OCI-LY7 (cell line): ENCODE measurements at regions not wholly inside any gene's neighbourhood (a gene's known extent, or its start where the extent isn't known, plus 50 kb on each side); places are given as distances from the start of the nearest gene placed in this dataset.

Source experiments
- BruUV-seq: library from RNA; stranded (reverse); fragments of 400-500 nt; replicated peaks from 2 replicates; lab custom pipeline; 2021; lab: Mats Ljungman, UMichigan
- CTCF ChIA-PET: fragments of 300-600 bp; sonication (Branson Sonifier 250); formaldehyde crosslinking; loops from one replicate; lab custom pipeline; 2022; ENCODE audit warnings: antibody characterized with exemption; ENCODE audit not compliant: unreplicated experiment; lab: Charles Lee
- POLR2A ChIA-PET: fragments of 300-600 bp; sonication (Branson Sonifier 250); formaldehyde crosslinking; loops from one replicate; lab custom pipeline; 2022; ENCODE audit warnings: antibody characterized with exemption; lab: Charles Lee
- DNase-seq: peaks from one replicate; pipeline ENCODE4 v3.0.0-alpha.2; 2015; ENCODE audit warnings: low spot score
- H2AFZ ChIP-seq: fragments of 200-600 bp; sonication (generic), shearing (Covaris generic); 2 replicates; pipeline ENCODE4 v1.6.1; 2014; ENCODE audit warnings: mild to moderate bottlenecking, antibody characterized with exemption, low read length, moderate library complexity
- H3K27ac ChIP-seq: fragments of 200-600 bp; sonication (generic); 2 replicates; pipeline ENCODE4 v1.5.1; 2014; ENCODE audit warnings: mixed run types, low read depth, mild to moderate bottlenecking, moderate library complexity, low read length, inconsistent platforms; ENCODE audit not compliant: poor library complexity, severe bottlenecking
- H3K36me3 ChIP-seq: fragments of 200-600 bp; sonication (generic); 2 replicates; pipeline ENCODE4 v1.6.1; 2014; ENCODE audit warnings: mild to moderate bottlenecking, antibody characterized with exemption, low read length, moderate library complexity, mixed read lengths; ENCODE audit not compliant: insufficient read depth
- H3K4me1 ChIP-seq: fragments of 200-600 bp; sonication (generic); 2 replicates; pipeline ENCODE4 v1.5.1; 2014; ENCODE audit warnings: mild to moderate bottlenecking, low read length; ENCODE audit not compliant: insufficient read depth, poor library complexity, severe bottlenecking
- H3K4me2 ChIP-seq: fragments of 200-600 bp; sonication (generic); 2 replicates; pipeline ENCODE4 v1.6.1; 2014; ENCODE audit warnings: mild to moderate bottlenecking, low read length
- H3K4me3 ChIP-seq: fragments of 200-600 bp; sonication (generic); 2 replicates; pipeline ENCODE4 v1.5.1; 2014; ENCODE audit warnings: mild to moderate bottlenecking, low read depth, low read length; ENCODE audit not compliant: poor library complexity, severe bottlenecking
- H3K79me2 ChIP-seq: fragments of 200-600 bp; sonication (generic); 2 replicates; pipeline ENCODE4 v1.6.1; 2016; ENCODE audit warnings: low read depth, mild to moderate bottlenecking, low read length, moderate library complexity, mixed read lengths; ENCODE audit not compliant: insufficient read depth
- H3K9me2 ChIP-seq: fragments of 200-600 bp; sonication (generic); 2 replicates; pipeline ENCODE4 v1.6.1; 2016; ENCODE audit warnings: mild to moderate bottlenecking, low read length, mixed read lengths; ENCODE audit not compliant: insufficient read depth
- H3K9me3 ChIP-seq: fragments of 200-600 bp; sonication (generic); 2 replicates; pipeline ENCODE4 v1.6.1; 2014; ENCODE audit warnings: mild to moderate bottlenecking, mixed run types, low read length, mixed read lengths
- H4K20me1 ChIP-seq: fragments of 200-600 bp; sonication (generic); 2 replicates; pipeline ENCODE4 v1.6.1; 2014; ENCODE audit warnings: mild to moderate bottlenecking, antibody characterized with exemption, low read length, moderate library complexity, mixed read lengths; ENCODE audit not compliant: insufficient read depth
- CTCF ChIP-seq: fragments of 200-600 bp; sonication (generic); conservative IDR thresholded peaks from 2 replicates; pipeline ENCODE4 v1.5.1; 2014; ENCODE audit warnings: mild to moderate bottlenecking, antibody characterized with exemption, low read length, moderate library complexity, mixed read lengths
- EZH2phosphoT487 ChIP-seq: fragments of 200-600 bp; sonication (generic); IDR thresholded peaks from 2 replicates; pipeline ENCODE4 v1.6.1; 2018; ENCODE audit warnings: low read depth, borderline replicate concordance, mild to moderate bottlenecking, mixed run types, antibody characterized with exemption, low read length, moderate library complexity, mixed read lengths
- intact Hi-C: fragments of 100-400 bp; cut with micrococcal nuclease; formaldehyde crosslinking; loops from one replicate; pipeline ENCODE4 v1.10.0; 2022; ENCODE audit not compliant: unreplicated experiment

- no peaks in the 10 kb centered on the region for H3K79me2 ChIP-seq
- peaks cover 3% of the 10 kb centered on the region; the same call in 1 of the 2 replicates for H3K36me3 ChIP-seq
- no peaks in the 10 kb centered on the region for H3K4me1 ChIP-seq
- H2AFZ ChIP-seq = no peak overlapping the region
- no peak overlapping the region for H3K4me2 ChIP-seq
- POLR2A ChIA-PET = interaction anchor here (0.5 to 0.6 kb wide), 3 partner anchors 38 to 193 kb away, joined by 3 read pairs; no protein-coding TSS in a partner anchor
- no peak overlapping the region for H3K4me3 ChIP-seq
- intact Hi-C loops = no loop called here
- no peaks in the 10 kb centered on the region for H4K20me1 ChIP-seq
- DNase-seq = no peak
- BruUV-seq = no TSS peak
- peaks cover 6% of the 10 kb centered on the region; the same call in 1 of the 2 replicates for H3K9me3 ChIP-seq
- CTCF ChIA-PET = no interaction called here
- no peaks in the 10 kb centered on the region for H3K9me2 ChIP-seq
- H3K27ac ChIP-seq = no peak overlapping the region
- TF ChIP-seq CTCF = no peak
- no peak for TF ChIP-seq EZH2phosphoT487
Observed at GRCh38 chr4:149017002-149017734, 575.0 kb upstream of the NR3C2 start.

- H3K9me3 ChIP-seq = peaks cover 10% of the 10 kb centered on the region; the same call in 1 of the 2 replicates
Observed at GRCh38 chr4:149009223-149009622, 567.0 kb upstream of the NR3C2 start.

More at GRCh38 chr4:149009223-149009622, 567.0 kb upstream of the NR3C2 start:
- H3K36me3 ChIP-seq = peaks cover 6% of the 10 kb centered on the region; the same call in 1 of the 2 replicates
- POLR2A ChIA-PET = interaction anchor here (0.6 to 1.7 kb wide), 3 partner anchors 13 to 799 kb away, joined by 3 to 7 read pairs (median 4); no protein-coding TSS in a partner anchor
- H3K4me1 ChIP-seq = no peaks in the 10 kb centered on the region
- DNase-seq = no peak
- intact Hi-C loops = no loop called here
- no TSS peak for BruUV-seq
- H3K4me3 ChIP-seq = no peak overlapping the region
- H3K9me2 ChIP-seq = no peaks in the 10 kb centered on the region
- H3K4me2 ChIP-seq = no peak overlapping the region
- H3K27ac ChIP-seq = no peak overlapping the region
- no peak overlapping the region for H2AFZ ChIP-seq
- no peaks in the 10 kb centered on the region for H3K79me2 ChIP-seq
- no peak for TF ChIP-seq CTCF
- no peak for TF ChIP-seq EZH2phosphoT487
- CTCF ChIA-PET = no interaction called here
- no peaks in the 10 kb centered on the region for H4K20me1 ChIP-seq
